ENCODE measurements at regions not wholly inside any gene's neighbourhood (a gene's known extent, or its start where the extent isn't known, plus 50 kb on each side); places are given as distances from the start of the nearest gene placed in this dataset.

GRCh38 chr3:189424922-189425321, 206.3 kb upstream of the TP63 start:
- TF ChIP-seq CTCF (conservative IDR thresholded peaks at IDR 0.05) (no peak), ZFX (IDR thresholded peaks at IDR 0.05) (no peak)

All from C4-2B (cell line).